H9 (cell line): ENCODE measurements at regions not wholly inside any gene's neighbourhood (a gene's known extent, or its start where the extent isn't known, plus 50 kb on each side); places are given as distances from the start of the nearest gene placed in this dataset.

Source experiments
- DNase-seq: peaks from one replicate; pipeline ENCODE4 v3.0.0-alpha.2; 2017
- H2AFZ ChIP-seq: one replicate; pipeline ENCODE4 v1.6.1; 2013; ENCODE audit warnings: mild to moderate bottlenecking, low read length, control low read depth, moderate library complexity
- H2AK5ac ChIP-seq: 2 replicates; pipeline ENCODE4 v1.6.1; 2013; ENCODE audit warnings: low read length, control low read depth, mixed read lengths; ENCODE audit not compliant: insufficient read length
- H2BK120ac ChIP-seq: one replicate; pipeline ENCODE4 v1.6.1; 2013; ENCODE audit warnings: low read depth, mild to moderate bottlenecking, low read length, control low read depth, inconsistent platforms; ENCODE audit not compliant: poor library complexity, severe bottlenecking
- H2BK12ac ChIP-seq: 2 replicates; pipeline ENCODE4 v1.6.1; 2013; ENCODE audit warnings: low read length, control low read depth, mixed read lengths, low read depth; ENCODE audit not compliant: insufficient read length
- H2BK15ac ChIP-seq: 2 replicates; pipeline ENCODE4 v1.6.1; 2013; ENCODE audit warnings: low read depth, low read length, control low read depth
- H2BK20ac ChIP-seq: one replicate; pipeline ENCODE4 v1.6.1; 2013; ENCODE audit warnings: low read depth, mild to moderate bottlenecking, low read length, control low read depth, inconsistent platforms; ENCODE audit not compliant: poor library complexity, severe bottlenecking
- H2BK5ac ChIP-seq: 2 replicates; pipeline ENCODE4 v1.6.1; 2013; ENCODE audit warnings: low read length, control low read depth, mixed read lengths; ENCODE audit not compliant: insufficient read length
- H3K14ac ChIP-seq: 2 replicates; pipeline ENCODE4 v1.6.1; 2013; ENCODE audit warnings: low read length, control low read depth; ENCODE audit not compliant: insufficient read depth
- H3K18ac ChIP-seq: 2 replicates; pipeline ENCODE4 v1.6.1; 2013; ENCODE audit warnings: low read depth, mild to moderate bottlenecking, mixed read lengths, low read length, control low read depth; ENCODE audit not compliant: insufficient read length
- H3K23ac ChIP-seq: 2 replicates; pipeline ENCODE4 v1.6.1; 2013; ENCODE audit warnings: low read length, control low read depth, mixed read lengths, low read depth; ENCODE audit not compliant: insufficient read length
- H3K23me2 ChIP-seq: 2 replicates; pipeline ENCODE4 v1.6.1; 2013; ENCODE audit warnings: low read depth, mild to moderate bottlenecking, mixed read lengths, low read length, control low read depth; ENCODE audit not compliant: insufficient read length, poor library complexity, severe bottlenecking
- H3K27ac ChIP-seq: 2 replicates; pipeline ENCODE4 v1.5.1; 2013; ENCODE audit warnings: low read length, control low read depth, mixed read lengths, low read depth; ENCODE audit not compliant: insufficient read length
- H3K27me3 ChIP-seq: 2 replicates; pipeline ENCODE4 v1.6.1; 2013; ENCODE audit warnings: low read length, control low read depth, inconsistent platforms; ENCODE audit not compliant: insufficient read depth
- H3K4ac ChIP-seq: 2 replicates; pipeline ENCODE4 v1.6.1; 2013; ENCODE audit warnings: low read depth, mild to moderate bottlenecking, control low read depth, inconsistent platforms, low read length, moderate library complexity
- H3K4me1 ChIP-seq: 2 replicates; pipeline ENCODE4 v1.6.1; 2013; ENCODE audit warnings: low read length, control low read depth, inconsistent platforms; ENCODE audit not compliant: insufficient read depth
- H3K4me2 ChIP-seq: 2 replicates; pipeline ENCODE4 v1.6.1; 2013; ENCODE audit warnings: low read length, control low read depth, mixed read lengths; ENCODE audit not compliant: insufficient read length, insufficient read depth
- H3K56ac ChIP-seq: 2 replicates; pipeline ENCODE4 v1.6.1; 2013; ENCODE audit warnings: low read depth, mild to moderate bottlenecking, mixed read lengths, low read length, control low read depth; ENCODE audit not compliant: insufficient read length
- H3K79me1 ChIP-seq: 2 replicates; pipeline ENCODE4 v1.6.1; 2013; ENCODE audit warnings: low read depth, mild to moderate bottlenecking, moderate library complexity, low read length, control low read depth, inconsistent platforms; ENCODE audit not compliant: insufficient read depth, poor library complexity, severe bottlenecking
- H3K79me2 ChIP-seq: 2 replicates; pipeline ENCODE4 v1.6.1; 2013; ENCODE audit warnings: low read length, control low read depth, inconsistent platforms; ENCODE audit not compliant: insufficient read depth
- H3K9ac ChIP-seq: 2 replicates; pipeline ENCODE4 v1.6.1; 2013; ENCODE audit warnings: low read length, control low read depth, mixed read lengths; ENCODE audit not compliant: insufficient read length; ENCODE audit errors: extremely low read depth
- H3K9me3 ChIP-seq: one replicate; pipeline ENCODE4 v1.6.1; 2013; ENCODE audit warnings: low read depth, low read length, inconsistent platforms; ENCODE audit not compliant: control insufficient read depth
- H3T11ph ChIP-seq: one replicate; pipeline ENCODE4 v1.6.1; 2013; ENCODE audit warnings: mild to moderate bottlenecking, low read length, control low read depth, inconsistent platforms
- H4K20me1 ChIP-seq: one replicate; pipeline ENCODE4 v1.6.1; 2013; ENCODE audit not compliant: control insufficient read depth, insufficient read length, insufficient read depth
- H4K5ac ChIP-seq: 2 replicates; pipeline ENCODE4 v1.6.1; 2013; ENCODE audit warnings: low read depth, mild to moderate bottlenecking, mixed read lengths, low read length, control low read depth; ENCODE audit not compliant: insufficient read length
- H4K8ac ChIP-seq: replicated peaks from 2 replicates; pipeline ENCODE4 v1.6.1; 2013; ENCODE audit warnings: low read length, control low read depth, mixed read lengths, low read depth; ENCODE audit not compliant: insufficient read length
- H4K91ac ChIP-seq: 2 replicates; pipeline ENCODE4 v1.6.1; 2013; ENCODE audit warnings: low read depth, mild to moderate bottlenecking, moderate library complexity, mixed read lengths, low read length, control low read depth; ENCODE audit not compliant: insufficient read length
- H3K27ac Mint-ChIP-seq, 3 experiments: 2 replicates in 2 of 3; 3 replicates in 1 of 3; pipeline ENCODE4 v1.8.0; 2020 to 2021; ENCODE audit warnings: mixed read lengths in 3 of 3, mild to moderate bottlenecking in 1 of 3, moderate library complexity in 1 of 3
- H3K27me3 Mint-ChIP-seq: 2 replicates; pipeline ENCODE4 v1.8.0; 2021; ENCODE audit warnings: low read depth, mild to moderate bottlenecking, moderate library complexity, mixed read lengths
- H3K36me3 Mint-ChIP-seq, 3 experiments: 2 replicates in 2 of 3; 3 replicates in 1 of 3; pipeline ENCODE4 v1.8.0; 2020 to 2021; ENCODE audit warnings: low read depth in 3 of 3, mixed read lengths in 3 of 3; ENCODE audit not compliant: insufficient read depth in 1 of 3
- H3K4me1 Mint-ChIP-seq, 2 experiments: 2 replicates each; pipeline ENCODE4 v1.8.0; 2020; ENCODE audit warnings: mixed read lengths in 2 of 2
- H3K4me3 Mint-ChIP-seq, 2 experiments: 2 replicates in 1 of 2; 3 replicates in 1 of 2; pipeline ENCODE4 v1.8.0; 2020 to 2021; ENCODE audit warnings: mild to moderate bottlenecking in 2 of 2, mixed read lengths in 2 of 2, moderate library complexity in 1 of 2
- H3K9me3 Mint-ChIP-seq, 2 experiments: 2 replicates in 1 of 2; 3 replicates in 1 of 2; pipeline ENCODE4 v1.8.0; 2020; ENCODE audit warnings: mild to moderate bottlenecking in 2 of 2, mixed read lengths in 2 of 2, moderate library complexity in 1 of 2
- WGBS: extraction: QIAGEN DNeasy Blood & Tissue Kit; methylation state at CpG from one replicate; pipeline ENCODE4 v1.1.7; 2013; ENCODE audit warnings: missing lambda C conversion rate, low lambda C conversion rate, mixed read lengths; ENCODE audit not compliant: insufficient read length; ENCODE audit errors: extremely low coverage; 5-methylcytosine and 5-hydroxymethylcytosine counted together
- TF ChIP-seq, protein P1 (sequence below): fragments of 200-600 bp; sonication (generic); conservative IDR thresholded peaks from 3 replicates; pipeline ENCODE4 v1.8.0; 2021; ENCODE audit warnings: antibody characterized with exemption, mild to moderate bottlenecking

DNA sequence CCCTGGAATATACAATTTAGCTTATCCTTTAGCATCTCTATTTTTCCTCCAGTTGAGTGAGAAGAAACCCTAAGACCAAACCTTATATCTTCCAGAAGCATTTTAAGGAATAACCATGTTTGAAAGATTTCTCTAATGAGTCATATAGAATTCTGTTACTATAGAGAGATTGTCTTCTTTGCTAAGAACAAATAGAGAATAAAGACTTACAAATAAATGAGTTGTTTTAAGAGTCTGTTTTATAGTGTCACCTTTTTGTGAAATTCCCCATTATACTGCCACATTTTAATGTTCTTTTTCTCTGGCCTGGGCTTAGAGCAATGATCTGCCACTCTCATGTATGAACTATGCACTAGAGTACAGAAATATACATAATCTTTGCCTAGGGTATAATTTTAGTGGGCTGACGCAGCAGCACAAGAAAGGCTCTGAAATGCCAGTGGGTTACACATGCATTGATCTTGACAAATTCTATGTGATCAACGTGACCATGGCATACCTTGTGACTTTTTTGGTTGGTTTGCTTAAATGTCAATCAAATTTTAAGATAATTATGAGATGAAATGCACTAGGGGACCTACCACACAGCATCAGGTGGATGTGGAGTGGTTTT is 145.1 kb upstream of the MKLN1 start:
- no peak overlapping the region for H3K27ac Mint-ChIP-seq
- Histone ChIP-seq H3T11ph (no peak overlapping the region), H3K9me3 (no peaks in the 10 kb centered on the region), H3K23me2 (no peaks in the 10 kb centered on the region), H2AK5ac (no peak overlapping the region), H3K23ac (no peak overlapping the region), H2BK12ac (no peak overlapping the region), H3K4ac (no peak overlapping the region), H2BK5ac (no peak overlapping the region), H3K27me3 (no peaks in the 10 kb centered on the region), H4K20me1 (no peaks in the 10 kb centered on the region), H3K56ac (no peak overlapping the region), H3K14ac (no peak overlapping the region), H3K79me2 (no peaks in the 10 kb centered on the region), H3K9ac (no peak overlapping the region), H3K79me1 (no peaks in the 10 kb centered on the region), H2BK15ac (no peak overlapping the region), H4K5ac (no peak overlapping the region), H3K4me2 (no peak overlapping the region), H2BK120ac (no peak overlapping the region), H2AFZ (no peak overlapping the region), H2BK20ac (no peak overlapping the region), H3K4me1 (no peaks in the 10 kb centered on the region), H3K18ac (no peak overlapping the region), H4K91ac (no peak overlapping the region), H4K8ac (no peak overlapping the region), H3K27ac (no peak overlapping the region)
- peaks cover 11 to 13% of the 10 kb centered on the region in 2 experiments; a peak in 3 of 4 replicates for H3K4me1 Mint-ChIP-seq
- DNase-seq: no peak
- TF ChIP-seq, protein P1, sequence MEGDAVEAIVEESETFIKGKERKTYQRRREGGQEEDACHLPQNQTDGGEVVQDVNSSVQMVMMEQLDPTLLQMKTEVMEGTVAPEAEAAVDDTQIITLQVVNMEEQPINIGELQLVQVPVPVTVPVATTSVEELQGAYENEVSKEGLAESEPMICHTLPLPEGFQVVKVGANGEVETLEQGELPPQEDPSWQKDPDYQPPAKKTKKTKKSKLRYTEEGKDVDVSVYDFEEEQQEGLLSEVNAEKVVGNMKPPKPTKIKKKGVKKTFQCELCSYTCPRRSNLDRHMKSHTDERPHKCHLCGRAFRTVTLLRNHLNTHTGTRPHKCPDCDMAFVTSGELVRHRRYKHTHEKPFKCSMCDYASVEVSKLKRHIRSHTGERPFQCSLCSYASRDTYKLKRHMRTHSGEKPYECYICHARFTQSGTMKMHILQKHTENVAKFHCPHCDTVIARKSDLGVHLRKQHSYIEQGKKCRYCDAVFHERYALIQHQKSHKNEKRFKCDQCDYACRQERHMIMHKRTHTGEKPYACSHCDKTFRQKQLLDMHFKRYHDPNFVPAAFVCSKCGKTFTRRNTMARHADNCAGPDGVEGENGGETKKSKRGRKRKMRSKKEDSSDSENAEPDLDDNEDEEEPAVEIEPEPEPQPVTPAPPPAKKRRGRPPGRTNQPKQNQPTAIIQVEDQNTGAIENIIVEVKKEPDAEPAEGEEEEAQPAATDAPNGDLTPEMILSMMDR: no peak
- H3K9me3 Mint-ChIP-seq: no peaks in the 10 kb centered on the region
- no peak overlapping the region for H3K4me3 Mint-ChIP-seq
- H3K27me3 Mint-ChIP-seq: no peaks in the 10 kb centered on the region
- H3K36me3 Mint-ChIP-seq: no peaks in the 10 kb centered on the region
- no CpG with 5 or more reads among the region's 2 CpGs for WGBS
